PC-9 (cell line): ENCODE measurements at regions not wholly inside any gene's neighbourhood (a gene's known extent, or its start where the extent isn't known, plus 50 kb on each side); places are given as distances from the start of the nearest gene placed in this dataset.

Source experiments
- BruUV-seq: library from RNA; stranded (reverse); fragments of 400-500 nt; replicated peaks from 2 replicates; lab custom pipeline; 2021; lab: Mats Ljungman, UMichigan
- CTCF ChIA-PET: fragments of 300-600 bp; sonication (Branson Sonifier 250); formaldehyde crosslinking; loops from one replicate; lab custom pipeline; 2022; ENCODE audit warnings: antibody characterized with exemption; lab: Charles Lee
- POLR2A ChIA-PET: fragments of 300-600 bp; sonication (Branson Sonifier 250); formaldehyde crosslinking; loops from one replicate; lab custom pipeline; 2022; ENCODE audit warnings: antibody characterized with exemption; ENCODE audit not compliant: unreplicated experiment; lab: Charles Lee
- DNase-seq, 2 experiments: peaks; one replicate each; pipeline versions ENCODE4 v3.0.0 to v3.0.0-alpha.2; 2015 to 2022; ENCODE audit warnings: mixed read lengths in 1 of 2
- H2AFZ ChIP-seq: fragments of 200-600 bp; sonication (generic); 2 replicates; pipeline ENCODE4 v1.8.1; 2017; ENCODE audit warnings: antibody characterized with exemption
- H3F3A ChIP-seq: fragments of 200-600 bp; sonication (generic); 2 replicates; pipeline ENCODE4 v1.8.1; 2017; ENCODE audit warnings: antibody characterized with exemption, mild to moderate bottlenecking, low read depth; ENCODE audit not compliant: insufficient read depth
- H3K27ac ChIP-seq: fragments of 200-600 bp; sonication (generic); 2 replicates; pipeline ENCODE4 v1.6.1; 2016; ENCODE audit warnings: mixed run types
- H3K27me3 ChIP-seq: fragments of 200-600 bp; sonication (generic); 2 replicates; pipeline ENCODE4 v1.6.1; 2016; ENCODE audit warnings: low read depth, mixed run types; ENCODE audit not compliant: insufficient read depth
- H3K36me3 ChIP-seq: fragments of 200-600 bp; sonication (generic); 2 replicates; pipeline ENCODE4 v1.6.1; 2016; ENCODE audit warnings: low read depth, mixed run types
- H3K4me1 ChIP-seq: fragments of 200-600 bp; sonication (generic); replicated peaks from 2 replicates; pipeline ENCODE4 v1.6.1; 2016; ENCODE audit warnings: mixed run types; ENCODE audit not compliant: insufficient read depth
- H3K4me2 ChIP-seq: fragments of 200-600 bp; sonication (generic); 2 replicates; pipeline ENCODE4 v1.6.1; 2017; ENCODE audit warnings: mixed run types
- H3K4me3 ChIP-seq: fragments of 200-600 bp; sonication (generic); 2 replicates; pipeline ENCODE4 v1.6.1; 2016; ENCODE audit warnings: mixed run types
- H3K79me2 ChIP-seq: fragments of 200-600 bp; sonication (generic); 2 replicates; pipeline ENCODE4 v1.6.1; 2017; ENCODE audit warnings: low read depth, mixed run types
- H3K9me2 ChIP-seq: fragments of 200-600 bp; sonication (generic); 2 replicates; pipeline ENCODE4 v1.8.1; 2017; ENCODE audit warnings: mild to moderate bottlenecking; ENCODE audit not compliant: insufficient read depth
- H3K9me3 ChIP-seq: fragments of 200-600 bp; sonication (generic); 2 replicates; pipeline ENCODE4 v1.8.1; 2016; ENCODE audit warnings: low read depth; ENCODE audit not compliant: insufficient read depth
- H4K20me1 ChIP-seq: fragments of 200-600 bp; sonication (generic); 2 replicates; pipeline ENCODE4 v1.8.1; 2017; ENCODE audit not compliant: insufficient read depth
- EZH2 ChIP-seq: fragments of 200-600 bp; sonication (generic); IDR thresholded peaks from 2 replicates; pipeline ENCODE4 v1.8.0; 2017; ENCODE audit warnings: antibody characterized with exemption, low read depth
- intact Hi-C: fragments of 100-400 bp; cut with micrococcal nuclease; formaldehyde crosslinking; loops from one replicate; pipeline ENCODE4 v1.10.0; 2022; ENCODE audit not compliant: unreplicated experiment
- TF ChIP-seq, protein P1 (sequence below): fragments of 200-600 bp; sonication (generic); conservative IDR thresholded peaks from 2 replicates; pipeline ENCODE4 v1.6.1; 2017; ENCODE audit warnings: mixed run types, antibody characterized with exemption, mild to moderate bottlenecking, moderate library complexity

DNA sequence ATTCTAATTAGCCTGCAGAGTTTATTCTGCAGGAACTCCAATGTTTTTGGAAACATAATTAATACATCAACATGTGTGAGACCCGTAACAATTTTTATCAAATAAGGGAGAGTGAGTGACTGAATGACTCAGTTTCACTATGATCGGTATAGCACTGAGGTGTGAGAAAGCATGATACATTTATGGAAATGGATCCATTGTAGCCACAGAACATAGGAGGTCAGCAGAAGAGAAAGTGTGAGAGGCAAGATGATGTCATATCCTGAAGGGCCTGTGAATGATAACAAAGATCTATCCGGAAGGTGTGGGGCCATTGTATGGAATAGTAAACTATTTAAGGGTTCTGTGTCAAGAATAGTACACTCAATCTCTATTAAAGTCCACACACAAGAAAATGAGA is 1406.1 kb upstream of the TENM4 start:
- TF ChIP-seq EZH2: no peak
- TF ChIP-seq, protein P1, sequence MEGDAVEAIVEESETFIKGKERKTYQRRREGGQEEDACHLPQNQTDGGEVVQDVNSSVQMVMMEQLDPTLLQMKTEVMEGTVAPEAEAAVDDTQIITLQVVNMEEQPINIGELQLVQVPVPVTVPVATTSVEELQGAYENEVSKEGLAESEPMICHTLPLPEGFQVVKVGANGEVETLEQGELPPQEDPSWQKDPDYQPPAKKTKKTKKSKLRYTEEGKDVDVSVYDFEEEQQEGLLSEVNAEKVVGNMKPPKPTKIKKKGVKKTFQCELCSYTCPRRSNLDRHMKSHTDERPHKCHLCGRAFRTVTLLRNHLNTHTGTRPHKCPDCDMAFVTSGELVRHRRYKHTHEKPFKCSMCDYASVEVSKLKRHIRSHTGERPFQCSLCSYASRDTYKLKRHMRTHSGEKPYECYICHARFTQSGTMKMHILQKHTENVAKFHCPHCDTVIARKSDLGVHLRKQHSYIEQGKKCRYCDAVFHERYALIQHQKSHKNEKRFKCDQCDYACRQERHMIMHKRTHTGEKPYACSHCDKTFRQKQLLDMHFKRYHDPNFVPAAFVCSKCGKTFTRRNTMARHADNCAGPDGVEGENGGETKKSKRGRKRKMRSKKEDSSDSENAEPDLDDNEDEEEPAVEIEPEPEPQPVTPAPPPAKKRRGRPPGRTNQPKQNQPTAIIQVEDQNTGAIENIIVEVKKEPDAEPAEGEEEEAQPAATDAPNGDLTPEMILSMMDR: no peak
- no peaks in the 10 kb centered on the region for H3K27me3 ChIP-seq
- H3K4me2 ChIP-seq: no peak overlapping the region
- H4K20me1 ChIP-seq: no peaks in the 10 kb centered on the region
- H3K79me2 ChIP-seq: no peaks in the 10 kb centered on the region
- H3K27ac ChIP-seq: no peak overlapping the region
- no TSS peak for BruUV-seq
- DNase-seq: no peak
- H3K36me3 ChIP-seq: no peaks in the 10 kb centered on the region
- no peaks in the 10 kb centered on the region for H3F3A ChIP-seq
- H3K9me3 ChIP-seq: no peaks in the 10 kb centered on the region
- H3K4me1 ChIP-seq: no peaks in the 10 kb centered on the region
- POLR2A ChIA-PET: no interaction called here
- 0 out of 2 replicates have a peak, but pooled peaks cover 6% of the 10 kb centered on the region for H3K9me2 ChIP-seq
- no peak overlapping the region for H3K4me3 ChIP-seq
- H2AFZ ChIP-seq: no peak overlapping the region
- intact Hi-C loops: no loop called here
- CTCF ChIA-PET: no interaction called here

DNA sequence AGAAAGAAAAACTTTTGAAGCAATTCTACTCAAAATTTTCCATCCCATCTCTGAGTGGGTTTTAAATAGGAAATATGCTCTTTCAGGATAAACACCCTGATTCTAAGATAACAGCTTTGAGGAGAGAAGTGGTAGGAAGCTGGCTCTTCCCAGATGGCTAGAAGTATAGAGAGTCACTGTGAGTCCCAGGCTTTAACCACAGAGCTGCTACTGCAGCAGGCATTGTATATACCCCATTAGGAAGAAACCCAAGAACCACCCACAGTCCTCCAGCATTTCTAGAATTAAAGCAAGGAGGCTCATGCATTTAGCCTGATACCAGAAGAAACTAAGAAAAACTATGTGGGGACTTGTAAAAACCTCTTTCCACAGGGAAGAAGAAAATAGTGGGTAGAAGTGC is 1405.6 kb upstream of the TENM4 start:
- Histone ChIP-seq H4K20me1 (no peaks in the 10 kb centered on the region), H3K79me2 (no peaks in the 10 kb centered on the region), H3K4me3 (no peak overlapping the region), H3K9me3 (no peaks in the 10 kb centered on the region), H3F3A (no peaks in the 10 kb centered on the region), H2AFZ (no peak overlapping the region), H3K9me2 (0 out of 2 replicates have a peak, but pooled peaks cover 6% of the 10 kb centered on the region), H3K27ac (no peak overlapping the region), H3K27me3 (no peaks in the 10 kb centered on the region), H3K4me2 (no peak overlapping the region), H3K36me3 (no peaks in the 10 kb centered on the region), H3K4me1 (no peaks in the 10 kb centered on the region)
- TF ChIP-seq, protein P1: no peak
- TF ChIP-seq EZH2: no peak
- ChIA-PET POLR2A (no interaction called here), CTCF (no interaction called here)
- intact Hi-C loops: no loop called here
- no peak for DNase-seq
- no TSS peak for BruUV-seq

DNA sequence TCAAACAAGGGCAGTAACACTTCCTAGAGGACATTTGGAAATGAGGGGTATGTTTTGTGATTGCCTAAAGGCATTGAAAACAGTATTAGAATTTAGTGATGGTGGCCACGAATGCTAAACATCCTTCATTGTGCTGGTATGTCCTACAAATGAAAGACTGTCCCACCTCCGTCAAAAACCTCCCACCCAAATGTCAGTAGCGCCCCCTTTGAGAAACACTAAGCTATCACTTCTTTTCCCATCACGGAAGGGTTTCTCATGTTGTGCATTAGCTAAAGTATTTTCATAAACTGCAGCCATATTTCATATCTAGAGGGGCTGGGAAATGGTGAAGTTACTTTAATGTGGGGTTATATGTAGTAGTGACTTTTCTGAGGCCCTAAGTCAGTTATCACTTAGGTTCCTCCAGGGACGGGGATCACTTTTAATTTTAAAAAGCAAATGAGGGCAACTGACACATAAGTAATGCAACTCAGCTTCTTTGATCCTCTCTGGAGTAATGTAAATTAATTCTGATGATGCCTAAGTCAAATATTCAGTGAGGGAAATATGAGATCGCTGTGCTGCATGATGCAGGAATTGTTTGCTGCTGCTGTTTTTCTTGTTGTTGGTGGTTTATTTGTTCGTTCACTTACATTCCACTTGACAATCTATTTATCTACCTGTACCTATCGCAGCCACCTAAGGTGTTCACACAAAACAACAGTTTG is 1403.4 kb upstream of the TENM4 start:
- Histone ChIP-seq H3K9me2 (0 out of 2 replicates have a peak, but pooled peaks cover 6% of the 10 kb centered on the region), H3K27ac (no peak overlapping the region), H3K9me3 (no peaks in the 10 kb centered on the region), H3K4me2 (no peak overlapping the region), H3K4me1 (no peaks in the 10 kb centered on the region), H4K20me1 (no peaks in the 10 kb centered on the region), H3K79me2 (no peaks in the 10 kb centered on the region), H3F3A (no peaks in the 10 kb centered on the region), H3K36me3 (no peaks in the 10 kb centered on the region), H2AFZ (no peak overlapping the region), H3K27me3 (no peaks in the 10 kb centered on the region), H3K4me3 (no peak overlapping the region)
- CTCF ChIA-PET: no interaction called here
- POLR2A ChIA-PET: no interaction called here
- no peak for TF ChIP-seq EZH2
- TF ChIP-seq, protein P1: no peak
- DNase-seq: no peak
- BruUV-seq: no TSS peak
- intact Hi-C loops: no loop called here
